ENCODE measurements at regions not wholly inside any gene's neighbourhood (a gene's known extent, or its start where the extent isn't known, plus 50 kb on each side); places are given as distances from the start of the nearest gene placed in this dataset.

DNA sequence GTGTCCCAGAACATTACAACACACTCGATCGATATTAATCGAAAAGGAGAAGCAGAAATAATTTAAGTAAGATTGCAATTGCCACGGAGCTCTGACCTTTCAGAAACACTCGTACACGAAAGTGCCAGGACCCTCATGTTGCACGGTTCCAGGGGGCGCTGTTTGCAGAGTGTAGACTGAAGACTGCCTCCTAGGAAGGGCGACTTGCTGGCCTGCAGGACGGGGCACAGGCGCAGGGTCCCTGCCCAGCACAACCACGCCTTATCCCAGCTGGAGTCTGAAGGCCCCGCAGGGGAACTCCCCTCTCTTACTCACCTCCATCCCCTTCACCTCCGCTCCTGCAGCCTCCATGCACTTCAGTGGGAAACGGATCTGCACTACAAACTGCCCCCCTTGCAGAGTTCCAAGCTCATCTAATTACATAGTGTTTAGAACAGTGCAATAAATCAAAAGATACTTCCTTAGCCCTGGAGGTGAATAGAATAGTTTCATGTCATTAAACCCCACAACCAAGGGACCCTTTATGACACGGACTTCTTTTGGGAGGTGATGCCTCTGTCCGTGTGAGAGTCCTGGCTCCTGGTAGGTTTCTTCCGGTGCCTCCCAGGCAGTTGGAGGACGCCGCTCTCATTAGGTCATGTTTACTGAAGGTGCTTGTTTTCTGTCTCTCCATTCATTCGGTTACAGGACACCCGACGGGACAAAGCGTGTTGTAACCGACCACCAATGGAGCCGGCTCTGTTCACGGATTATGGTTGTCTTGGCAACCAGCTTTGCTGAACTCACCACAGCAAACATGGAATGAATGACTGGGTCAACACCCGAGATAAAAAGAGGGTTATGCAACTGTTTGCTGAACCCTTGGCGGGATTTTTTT, 262.2 kb downstream of the BAMBI start:
- Histone ChIP-seq H3K4me3 (ENCODE audit: low read depth, low read length) (no peak overlapping the region), H3K4me1 (no peaks in the 10 kb centered on the region), H3K4me2 (ENCODE audit: low read length) (no peak overlapping the region), H3K27ac (no peak overlapping the region), H3K79me2 (no peaks in the 10 kb centered on the region), H3K9me3 (ENCODE audit: control insufficient read depth, low read length) (no peaks in the 10 kb centered on the region), H3K9ac (no peak overlapping the region), H3K27me3 (ENCODE audit: control insufficient read depth, insufficient read depth, low read length) (no peaks in the 10 kb centered on the region), H2AFZ (no peak overlapping the region), H3K36me3 (ENCODE audit: control insufficient read depth, insufficient read depth, low read length) (no peaks in the 10 kb centered on the region)
- no peak for TF ChIP-seq CTCF (IDR thresholded peaks at IDR 0.05)

GRCh38 chr10:28940158-28940888, 263.0 kb downstream of the BAMBI start:
- H3K36me3 ChIP-seq (ENCODE audit: control insufficient read depth, insufficient read depth, low read length) = no peaks in the 10 kb centered on the region
- H2AFZ ChIP-seq = no peak overlapping the region
- H3K4me2 ChIP-seq (ENCODE audit: low read length) = no peak overlapping the region
- H3K27me3 ChIP-seq (ENCODE audit: control insufficient read depth, insufficient read depth, low read length) = no peaks in the 10 kb centered on the region
- TF ChIP-seq CTCF (IDR thresholded peaks at IDR 0.05) = no peak
- H3K79me2 ChIP-seq = no peaks in the 10 kb centered on the region
- no peaks in the 10 kb centered on the region for H3K4me1 ChIP-seq
- H3K27ac ChIP-seq = no peak overlapping the region
- no peak overlapping the region for H3K9ac ChIP-seq
- no peak overlapping the region for H3K4me3 ChIP-seq (ENCODE audit: low read depth, low read length)
- no peaks in the 10 kb centered on the region for H3K9me3 ChIP-seq (ENCODE audit: control insufficient read depth, low read length)

- Histone ChIP-seq H3K27ac (no peak overlapping the region), H3K4me1 (no peaks in the 10 kb centered on the region), H3K36me3 (ENCODE audit: control insufficient read depth, insufficient read depth, low read length) (no peaks in the 10 kb centered on the region), H3K79me2 (no peaks in the 10 kb centered on the region), H2AFZ (no peak overlapping the region), H3K27me3 (ENCODE audit: control insufficient read depth, insufficient read depth, low read length) (no peaks in the 10 kb centered on the region), H3K9ac (no peak overlapping the region), H3K4me3 (ENCODE audit: low read depth, low read length) (no peak overlapping the region), H3K4me2 (ENCODE audit: low read length) (no peak overlapping the region), H3K9me3 (ENCODE audit: control insufficient read depth, low read length) (no peaks in the 10 kb centered on the region)
- TF ChIP-seq CTCF (IDR thresholded peaks at IDR 0.05) = no peak
These were observed 264.7 kb downstream of the BAMBI start for GRCh38 chr10:28942012-28942411.

- no peak overlapping the region for H3K27ac ChIP-seq
- no peak overlapping the region for H3K9ac ChIP-seq
- no peak for TF ChIP-seq CTCF (IDR thresholded peaks at IDR 0.05)
These were observed 268.6 kb downstream of the BAMBI start for GRCh38 chr10:28945959-28946358.

More at GRCh38 chr10:28945959-28946358, 268.6 kb downstream of the BAMBI start:
- Histone ChIP-seq H3K36me3 (ENCODE audit: control insufficient read depth, insufficient read depth, low read length) (no peaks in the 10 kb centered on the region), H3K9me3 (ENCODE audit: control insufficient read depth, low read length) (no peaks in the 10 kb centered on the region), H3K4me1 (no peaks in the 10 kb centered on the region), H3K4me2 (ENCODE audit: low read length) (no peak overlapping the region), H3K27me3 (ENCODE audit: control insufficient read depth, insufficient read depth, low read length) (no peaks in the 10 kb centered on the region), H2AFZ (no peak overlapping the region), H3K79me2 (no peaks in the 10 kb centered on the region), H3K4me3 (ENCODE audit: low read depth, low read length) (no peak overlapping the region)
